ENCODE measurements at regions not wholly inside any gene's neighbourhood (a gene's known extent, or its start where the extent isn't known, plus 50 kb on each side); places are given as distances from the start of the nearest gene placed in this dataset.

DNA sequence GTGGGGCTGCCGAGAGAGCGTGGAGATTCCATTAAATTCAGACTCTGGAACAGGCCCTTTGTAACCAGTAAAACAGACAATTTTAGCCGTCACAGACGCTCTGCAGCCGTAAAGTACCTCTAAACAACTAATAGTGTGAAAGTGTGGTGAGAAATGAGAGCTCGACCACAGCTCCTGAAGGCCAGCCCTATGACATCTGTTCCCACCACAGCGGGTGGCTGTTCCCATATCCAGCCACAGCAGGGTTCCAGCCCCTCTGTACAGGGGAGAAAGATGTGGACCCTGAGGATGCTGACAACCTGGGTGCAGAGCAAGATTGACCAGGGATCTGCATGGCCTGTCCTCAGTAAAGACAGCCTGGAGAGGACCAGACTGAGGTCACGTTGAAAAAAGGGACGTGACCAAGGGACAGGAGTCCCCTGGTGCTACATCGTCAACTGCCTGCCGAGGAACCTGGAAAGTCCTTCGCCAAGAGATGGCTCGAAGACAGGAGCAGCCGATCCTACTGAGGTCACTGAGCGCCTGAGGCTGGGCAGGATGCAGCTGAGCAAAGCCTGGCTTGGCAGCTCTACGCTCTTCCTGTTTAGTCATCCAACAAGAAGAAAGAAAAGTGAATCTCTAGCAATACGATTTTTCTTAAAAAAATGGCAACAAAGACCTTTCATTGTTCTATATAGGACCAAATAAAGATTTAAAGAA is 831.7 kb downstream of the RNF144A start:
- no peak overlapping the region for H2AFZ ChIP-seq (ENCODE audit: low read depth, low read length, poor library complexity, severe bottlenecking)
- no peak overlapping the region for H3K4me2 ChIP-seq (ENCODE audit: low read length)
- no peaks in the 10 kb centered on the region for H3K79me2 ChIP-seq (ENCODE audit: insufficient read depth, low read length)
- ChIA-PET CTCF (no interaction called here), RAD21 (ENCODE audit: low non-redundant PET in 1 of 2, low total read pairs in 2 of 2, uncharacterized antibody in 2 of 2, unreplicated experiment in 2 of 2) (no interaction called here), POLR2A (no interaction called here)
- no peak overlapping the region for H3K4me3 ChIP-seq (replicated peaks in 1 of 2; ENCODE audit: low read depth in 1 of 2, low read length in 2 of 2)
- H3K9ac ChIP-seq (ENCODE audit: low read length), result no peak overlapping the region
- no peaks in the 10 kb centered on the region for H3K9me2 ChIP-seq (ENCODE audit: insufficient read depth)
- intact Hi-C loops (cut with micrococcal nuclease), result no loop called here
- no peaks in the 10 kb centered on the region; a peak in 1 of 4 replicates for H3K9me3 ChIP-seq (ENCODE audit: control insufficient read depth in 1 of 2, insufficient read depth in 1 of 2, low read depth in 1 of 2, low read length in 2 of 2)
- no TSS peak for BruUV-seq (replicated peaks)
- ATAC-seq (no peak), DNase-seq (ENCODE audit: low read depth, low spot score) (no peak)
- TF ChIP-seq CEBPB (IDR thresholded peaks at IDR 0.05; ENCODE audit: low read depth), result no peak
- TF ChIP-seq ELF1 (IDR thresholded peaks at IDR 0.05; ENCODE audit: borderline replicate concordance, low read depth), result no peak
- TF ChIP-seq, protein P1, sequence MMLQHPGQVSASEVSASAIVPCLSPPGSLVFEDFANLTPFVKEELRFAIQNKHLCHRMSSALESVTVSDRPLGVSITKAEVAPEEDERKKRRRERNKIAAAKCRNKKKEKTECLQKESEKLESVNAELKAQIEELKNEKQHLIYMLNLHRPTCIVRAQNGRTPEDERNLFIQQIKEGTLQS (IDR thresholded peaks at IDR 0.05), result no peak
- TF ChIP-seq JUND (IDR thresholded peaks at IDR 0.05), result no peak
- TF ChIP-seq, protein P2, sequence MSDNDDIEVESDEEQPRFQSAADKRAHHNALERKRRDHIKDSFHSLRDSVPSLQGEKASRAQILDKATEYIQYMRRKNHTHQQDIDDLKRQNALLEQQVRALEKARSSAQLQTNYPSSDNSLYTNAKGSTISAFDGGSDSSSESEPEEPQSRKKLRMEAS (IDR thresholded peaks at IDR 0.05), result no peak
- no peak for TF ChIP-seq FOSL1 (IDR thresholded peaks at IDR 0.05; ENCODE audit: low read depth)
- H3K36me3 ChIP-seq (ENCODE audit: control insufficient read depth in 1 of 2, insufficient read depth in 2 of 2, low read length in 2 of 2), result no peaks in the 10 kb centered on the region
- no peaks in the 10 kb centered on the region for H3K27me3 ChIP-seq (ENCODE audit: insufficient read depth, low read length)
- no peaks in the 10 kb centered on the region for H4K20me1 ChIP-seq (ENCODE audit: insufficient read depth)
- no peaks in the 10 kb centered on the region for H3K4me1 ChIP-seq (ENCODE audit: control insufficient read depth in 1 of 2, insufficient read depth in 2 of 2, low read length in 2 of 2)
- H3K27ac ChIP-seq (ENCODE audit: low read depth, low read length), result no peak overlapping the region

DNA sequence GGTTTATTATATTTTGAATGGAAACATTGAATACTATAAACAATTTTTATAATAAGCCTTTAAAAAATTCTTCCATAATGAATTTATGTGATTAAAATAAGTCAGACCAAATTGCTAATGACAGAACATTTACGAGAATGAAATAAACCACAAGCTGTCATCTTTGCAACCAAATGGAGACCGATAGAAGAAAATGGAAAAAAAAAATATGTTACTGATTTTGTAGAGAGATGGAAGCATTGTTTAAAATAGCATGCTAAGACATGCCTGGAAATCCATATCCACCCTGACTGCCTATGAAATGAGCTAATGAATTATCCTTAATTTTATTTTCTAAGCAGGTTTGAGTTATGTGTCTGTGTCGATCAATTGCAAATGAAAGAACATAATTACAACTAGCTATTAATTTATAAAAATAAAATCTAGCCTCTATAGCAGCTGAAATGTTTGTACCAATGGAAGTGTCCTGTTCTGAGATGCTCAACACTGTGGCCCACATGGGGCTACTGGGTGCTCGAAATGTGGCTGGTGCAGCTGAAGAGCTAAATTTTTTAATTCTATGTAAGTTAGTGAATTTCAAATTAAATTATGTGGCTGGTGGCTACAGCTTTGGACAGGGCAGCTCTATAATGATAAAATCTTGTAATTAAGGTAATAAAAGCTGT is 832.8 kb downstream of the RNF144A start:
- ChIA-PET RAD21 (ENCODE audit: low non-redundant PET in 1 of 2, low total read pairs in 2 of 2, uncharacterized antibody in 2 of 2, unreplicated experiment in 2 of 2) (no interaction called here), CTCF (no interaction called here), POLR2A (no interaction called here)
- Histone ChIP-seq H3K4me1 (ENCODE audit: control insufficient read depth in 1 of 2, insufficient read depth in 2 of 2, low read length in 2 of 2) (no peaks in the 10 kb centered on the region), H3K27me3 (ENCODE audit: insufficient read depth, low read length) (no peaks in the 10 kb centered on the region), H3K27ac (ENCODE audit: low read depth, low read length) (no peak overlapping the region), H3K36me3 (ENCODE audit: control insufficient read depth in 1 of 2, insufficient read depth in 2 of 2, low read length in 2 of 2) (no peaks in the 10 kb centered on the region), H4K20me1 (ENCODE audit: insufficient read depth) (no peaks in the 10 kb centered on the region), H3K79me2 (ENCODE audit: insufficient read depth, low read length) (no peaks in the 10 kb centered on the region), H2AFZ (ENCODE audit: low read depth, low read length, poor library complexity, severe bottlenecking) (no peak overlapping the region), H3K9ac (ENCODE audit: low read length) (no peak overlapping the region), H3K4me3 (replicated peaks in 1 of 2; ENCODE audit: low read depth in 1 of 2, low read length in 2 of 2) (no peak overlapping the region), H3K9me3 (ENCODE audit: control insufficient read depth in 1 of 2, insufficient read depth in 1 of 2, low read depth in 1 of 2, low read length in 2 of 2) (no peaks in the 10 kb centered on the region; a peak in 1 of 4 replicates), H3K4me2 (ENCODE audit: low read length) (no peak overlapping the region), H3K9me2 (ENCODE audit: insufficient read depth) (no peaks in the 10 kb centered on the region)
- DNase-seq (ENCODE audit: low read depth, low spot score), result no peak
- BruUV-seq (replicated peaks), result no TSS peak
- intact Hi-C loops (cut with micrococcal nuclease), result no loop called here
- ATAC-seq, result no peak
- TF ChIP-seq, protein P3, sequence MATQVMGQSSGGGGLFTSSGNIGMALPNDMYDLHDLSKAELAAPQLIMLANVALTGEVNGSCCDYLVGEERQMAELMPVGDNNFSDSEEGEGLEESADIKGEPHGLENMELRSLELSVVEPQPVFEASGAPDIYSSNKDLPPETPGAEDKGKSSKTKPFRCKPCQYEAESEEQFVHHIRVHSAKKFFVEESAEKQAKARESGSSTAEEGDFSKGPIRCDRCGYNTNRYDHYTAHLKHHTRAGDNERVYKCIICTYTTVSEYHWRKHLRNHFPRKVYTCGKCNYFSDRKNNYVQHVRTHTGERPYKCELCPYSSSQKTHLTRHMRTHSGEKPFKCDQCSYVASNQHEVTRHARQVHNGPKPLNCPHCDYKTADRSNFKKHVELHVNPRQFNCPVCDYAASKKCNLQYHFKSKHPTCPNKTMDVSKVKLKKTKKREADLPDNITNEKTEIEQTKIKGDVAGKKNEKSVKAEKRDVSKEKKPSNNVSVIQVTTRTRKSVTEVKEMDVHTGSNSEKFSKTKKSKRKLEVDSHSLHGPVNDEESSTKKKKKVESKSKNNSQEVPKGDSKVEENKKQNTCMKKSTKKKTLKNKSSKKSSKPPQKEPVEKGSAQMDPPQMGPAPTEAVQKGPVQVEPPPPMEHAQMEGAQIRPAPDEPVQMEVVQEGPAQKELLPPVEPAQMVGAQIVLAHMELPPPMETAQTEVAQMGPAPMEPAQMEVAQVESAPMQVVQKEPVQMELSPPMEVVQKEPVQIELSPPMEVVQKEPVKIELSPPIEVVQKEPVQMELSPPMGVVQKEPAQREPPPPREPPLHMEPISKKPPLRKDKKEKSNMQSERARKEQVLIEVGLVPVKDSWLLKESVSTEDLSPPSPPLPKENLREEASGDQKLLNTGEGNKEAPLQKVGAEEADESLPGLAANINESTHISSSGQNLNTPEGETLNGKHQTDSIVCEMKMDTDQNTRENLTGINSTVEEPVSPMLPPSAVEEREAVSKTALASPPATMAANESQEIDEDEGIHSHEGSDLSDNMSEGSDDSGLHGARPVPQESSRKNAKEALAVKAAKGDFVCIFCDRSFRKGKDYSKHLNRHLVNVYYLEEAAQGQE (IDR thresholded peaks at IDR 0.05; ENCODE audit: low read depth), result no peak
- no peak for TF ChIP-seq TCF7L2 (IDR thresholded peaks at IDR 0.05; ENCODE audit: borderline replicate concordance, extremely low read depth, insufficient read depth, insufficient read length)
- TF ChIP-seq, protein P4, sequence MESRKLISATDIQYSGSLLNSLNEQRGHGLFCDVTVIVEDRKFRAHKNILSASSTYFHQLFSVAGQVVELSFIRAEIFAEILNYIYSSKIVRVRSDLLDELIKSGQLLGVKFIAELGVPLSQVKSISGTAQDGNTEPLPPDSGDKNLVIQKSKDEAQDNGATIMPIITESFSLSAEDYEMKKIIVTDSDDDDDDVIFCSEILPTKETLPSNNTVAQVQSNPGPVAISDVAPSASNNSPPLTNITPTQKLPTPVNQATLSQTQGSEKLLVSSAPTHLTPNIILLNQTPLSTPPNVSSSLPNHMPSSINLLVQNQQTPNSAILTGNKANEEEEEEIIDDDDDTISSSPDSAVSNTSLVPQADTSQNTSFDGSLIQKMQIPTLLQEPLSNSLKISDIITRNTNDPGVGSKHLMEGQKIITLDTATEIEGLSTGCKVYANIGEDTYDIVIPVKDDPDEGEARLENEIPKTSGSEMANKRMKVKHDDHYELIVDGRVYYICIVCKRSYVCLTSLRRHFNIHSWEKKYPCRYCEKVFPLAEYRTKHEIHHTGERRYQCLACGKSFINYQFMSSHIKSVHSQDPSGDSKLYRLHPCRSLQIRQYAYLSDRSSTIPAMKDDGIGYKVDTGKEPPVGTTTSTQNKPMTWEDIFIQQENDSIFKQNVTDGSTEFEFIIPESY (IDR thresholded peaks at IDR 0.05; ENCODE audit: extremely low read depth, insufficient replicate concordance, low read length), result no peak
- no peak for TF ChIP-seq SRF (IDR thresholded peaks at IDR 0.05; ENCODE audit: low read depth)
- TF ChIP-seq EZH2phosphoT487 (IDR thresholded peaks at IDR 0.05; ENCODE audit: borderline replicate concordance), result no peak
- no peak for TF ChIP-seq POLR2A (IDR thresholded peaks at IDR 0.05; ENCODE audit: borderline replicate concordance, extremely low read depth, insufficient read depth, insufficient read length)
